Panc1 (cell line): ENCODE measurements at regions not wholly inside any gene's neighbourhood (a gene's known extent, or its start where the extent isn't known, plus 50 kb on each side); places are given as distances from the start of the nearest gene placed in this dataset.

Source experiments
- ATAC-seq: fragments of 200-7000 bp; cut with Tn5 transposase; 2 replicates; pipeline ENCODE4 v1.9.1; 2020; ENCODE audit warnings: mild to moderate bottlenecking, moderate library complexity
- BruUV-seq: library from RNA; stranded (reverse); fragments of 400-500 nt; replicated peaks from 2 replicates; lab custom pipeline; 2021; lab: Mats Ljungman, UMichigan
- CTCF ChIA-PET: fragments of 300-600 bp; sonication (Branson Sonifier 250); formaldehyde crosslinking; loops from one replicate; lab custom pipeline; 2022; ENCODE audit warnings: antibody characterized with exemption; lab: Charles Lee
- POLR2A ChIA-PET: fragments of 300-600 bp; sonication (Branson Sonifier 250); formaldehyde crosslinking; loops from one replicate; lab custom pipeline; 2022; ENCODE audit warnings: antibody characterized with exemption; lab: Charles Lee
- DNase-seq: peaks from one replicate; pipeline ENCODE4 v3.0.0-alpha.2; 2010; ENCODE audit warnings: low read depth, low spot score
- H3K27ac ChIP-seq: 2 replicates; pipeline ENCODE4 v1.5.1; 2011; ENCODE audit warnings: mild to moderate bottlenecking, low read length, inconsistent platforms
- H3K27me3 ChIP-seq: fragments of 200-500 bp; sonication (Bioruptor generic); 2 replicates; pipeline ENCODE4 v1.6.0; 2014; ENCODE audit warnings: low read length, inconsistent platforms; ENCODE audit not compliant: control insufficient read depth, insufficient read depth
- H3K36me3 ChIP-seq: fragments of 200-500 bp; sonication (Bioruptor generic); 2 replicates; pipeline ENCODE4 v1.5.1; 2014; ENCODE audit warnings: inconsistent platforms, mild to moderate bottlenecking, low read length, moderate library complexity; ENCODE audit not compliant: control insufficient read depth, insufficient read depth
- H3K4me1 ChIP-seq: 2 replicates; pipeline ENCODE4 v1.5.1; 2011; ENCODE audit warnings: inconsistent platforms, mild to moderate bottlenecking, low read length, moderate library complexity; ENCODE audit not compliant: control insufficient read depth, insufficient read depth
- H3K4me3 ChIP-seq, 2 experiments: 2 replicates each; pipeline ENCODE4 v1.5.1; 2011 to 2012; ENCODE audit warnings: low read depth in 2 of 2, low read length in 2 of 2, mild to moderate bottlenecking in 2 of 2, inconsistent platforms in 1 of 2, moderate library complexity in 1 of 2
- H3K9me3 ChIP-seq: fragments of 200-500 bp; sonication (Bioruptor generic); 2 replicates; pipeline ENCODE4 v1.5.1; 2014; ENCODE audit warnings: low read depth, mild to moderate bottlenecking, inconsistent platforms, low read length, moderate library complexity; ENCODE audit not compliant: control insufficient read depth, insufficient read depth
- CTCF ChIP-seq: fragments of 450-650 bp; IDR thresholded peaks from 2 replicates; pipeline ENCODE4 v1.5.1; 2017; ENCODE audit warnings: mild to moderate bottlenecking
- POLR2AphosphoS5 ChIP-seq: IDR thresholded peaks from 2 replicates; pipeline ENCODE4 v1.6.1; 2012; ENCODE audit warnings: mild to moderate bottlenecking, low read depth, low read length, moderate library complexity
- REST ChIP-seq, 2 experiments: IDR thresholded peaks; 2 replicates each; pipeline ENCODE4 v1.6.1; 2011 to 2012; ENCODE audit warnings: low read depth in 2 of 2, control low read depth in 1 of 2, low read length in 1 of 2, mild to moderate bottlenecking in 1 of 2, moderate library complexity in 1 of 2; ENCODE audit not compliant: insufficient read depth in 1 of 2
- SIN3A ChIP-seq: IDR thresholded peaks from 2 replicates; pipeline ENCODE4 v1.6.1; 2012; ENCODE audit warnings: low read depth, mild to moderate bottlenecking, low read length, moderate library complexity, borderline replicate concordance; ENCODE audit not compliant: insufficient read depth
- TCF7L2 ChIP-seq: IDR thresholded peaks from 2 replicates; pipeline ENCODE4 v1.6.1; 2011; ENCODE audit warnings: mild to moderate bottlenecking, low read depth, low read length, inconsistent platforms
- in situ Hi-C: cut with HindIII; loops from 2 replicates; pipeline ENCODE4 v1.10.0; 2016; ENCODE audit warnings: low sequenced_read_pairs, low pct_unique_long_range_greater_than_20kb
- intact Hi-C: fragments of 100-400 bp; cut with micrococcal nuclease; formaldehyde crosslinking; loops from one replicate; pipeline ENCODE4 v1.10.0; 2022; ENCODE audit not compliant: unreplicated experiment

- intact Hi-C loops: no loop called here
- ChIA-PET POLR2A (no interaction called here), CTCF (no interaction called here)
- no TSS peak for BruUV-seq
- no peak for ATAC-seq
- Histone ChIP-seq H3K9me3 (no peaks in the 10 kb centered on the region), H3K27ac (no peak overlapping the region), H3K27me3 (no peaks in the 10 kb centered on the region), H3K4me1 (no peaks in the 10 kb centered on the region), H3K36me3 (no peaks in the 10 kb centered on the region), H3K4me3 (no peak overlapping the region)
- TF ChIP-seq POLR2AphosphoS5 (no peak), CTCF (no peak), TCF7L2 (no peak), SIN3A (no peak), REST (IDR thresholded peaks at IDR 0.05; ENCODE audit: insufficient read depth in 1 of 2, low read depth in 2 of 2, low read length in 1 of 2) (no peak)
- no peak for DNase-seq
- in situ Hi-C loops: no loop called here
Observed at GRCh38 chr14:88961214-88961613, 136.8 kb downstream of the TTC8 start.

- TF ChIP-seq TCF7L2: no peak
- no peak for TF ChIP-seq SIN3A
- TF ChIP-seq REST (IDR thresholded peaks at IDR 0.05; ENCODE audit: insufficient read depth in 1 of 2, low read depth in 2 of 2, low read length in 1 of 2): no peak
- no peak for TF ChIP-seq POLR2AphosphoS5
- no peak for TF ChIP-seq CTCF
- POLR2A ChIA-PET: no interaction called here
- Histone ChIP-seq H3K36me3 (no peaks in the 10 kb centered on the region), H3K27me3 (no peaks in the 10 kb centered on the region), H3K27ac (no peak overlapping the region), H3K4me3 (no peak overlapping the region), H3K4me1 (no peaks in the 10 kb centered on the region), H3K9me3 (no peaks in the 10 kb centered on the region)
- no TSS peak for BruUV-seq
- intact Hi-C loops (no loop called here), in situ Hi-C loops (no loop called here)
- no peak for ATAC-seq
- CTCF ChIA-PET: no interaction called here
- DNase-seq: no peak
Observed at GRCh38 chr14:88962356-88962755, 137.9 kb downstream of the TTC8 start.
